ENCODE measurements at regions not wholly inside any gene's neighbourhood (a gene's known extent, or its start where the extent isn't known, plus 50 kb on each side); places are given as distances from the start of the nearest gene placed in this dataset.

DNA sequence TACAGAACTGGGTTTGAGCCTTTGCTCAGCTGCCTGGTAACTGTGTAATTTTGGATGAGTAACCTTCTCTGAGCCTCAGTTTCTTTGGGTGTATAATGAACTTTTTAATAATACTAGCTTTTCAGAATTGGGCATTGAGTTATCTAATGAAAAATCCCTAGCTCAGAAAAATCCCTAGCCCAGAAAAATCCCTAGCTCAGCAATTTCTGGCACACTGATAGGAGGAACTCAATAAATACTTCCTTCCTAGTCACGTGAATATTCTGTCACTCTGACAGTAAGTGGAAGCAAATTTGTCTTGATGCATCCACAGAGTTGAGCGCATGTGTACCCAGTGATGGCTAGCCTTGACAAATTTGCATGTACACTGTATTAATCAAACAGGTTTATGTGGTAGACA, 817.6 kb downstream of the XPNPEP1 start:
- no peaks in the 10 kb centered on the region for H3K9me3 Mint-ChIP-seq
- no peaks in the 10 kb centered on the region for H3K36me3 Mint-ChIP-seq (ENCODE audit: low read depth)
- ATAC-seq: no peak

More for the DNA sequence above, 817.6 kb downstream of the XPNPEP1 start:
- H3K4me1 ChIP-seq (ENCODE audit: insufficient read depth): no peaks in the 10 kb centered on the region
- H3K4me2 ChIP-seq: no peak overlapping the region
- no peaks in the 10 kb centered on the region for H3K36me3 ChIP-seq (ENCODE audit: insufficient read depth)
- peaks cover 4% of the 10 kb centered on the region for H3K27me3 Mint-ChIP-seq (ENCODE audit: insufficient read depth, low read depth, poor library complexity)
- H2AFZ ChIP-seq: no peak overlapping the region
- no peaks in the 10 kb centered on the region for H3K79me2 ChIP-seq (replicated peaks; ENCODE audit: insufficient read depth)
- no peak overlapping the region for H3K27ac Mint-ChIP-seq
- H3K4me3 ChIP-seq: no peak overlapping the region
- no peak overlapping the region for H3K4me3 Mint-ChIP-seq
- TF ChIP-seq EZH2phosphoT487 (IDR thresholded peaks at IDR 0.05; ENCODE audit: unreplicated experiment): no peak
- TF ChIP-seq ZNF114 (CRISPR knock-in tag; IDR thresholded peaks at IDR 0.05): no peak
- TF ChIP-seq, protein P1, sequence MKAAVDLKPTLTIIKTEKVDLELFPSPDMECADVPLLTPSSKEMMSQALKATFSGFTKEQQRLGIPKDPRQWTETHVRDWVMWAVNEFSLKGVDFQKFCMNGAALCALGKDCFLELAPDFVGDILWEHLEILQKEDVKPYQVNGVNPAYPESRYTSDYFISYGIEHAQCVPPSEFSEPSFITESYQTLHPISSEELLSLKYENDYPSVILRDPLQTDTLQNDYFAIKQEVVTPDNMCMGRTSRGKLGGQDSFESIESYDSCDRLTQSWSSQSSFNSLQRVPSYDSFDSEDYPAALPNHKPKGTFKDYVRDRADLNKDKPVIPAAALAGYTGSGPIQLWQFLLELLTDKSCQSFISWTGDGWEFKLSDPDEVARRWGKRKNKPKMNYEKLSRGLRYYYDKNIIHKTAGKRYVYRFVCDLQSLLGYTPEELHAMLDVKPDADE (IDR thresholded peaks at IDR 0.05): no peak
- TF ChIP-seq, protein P2, sequence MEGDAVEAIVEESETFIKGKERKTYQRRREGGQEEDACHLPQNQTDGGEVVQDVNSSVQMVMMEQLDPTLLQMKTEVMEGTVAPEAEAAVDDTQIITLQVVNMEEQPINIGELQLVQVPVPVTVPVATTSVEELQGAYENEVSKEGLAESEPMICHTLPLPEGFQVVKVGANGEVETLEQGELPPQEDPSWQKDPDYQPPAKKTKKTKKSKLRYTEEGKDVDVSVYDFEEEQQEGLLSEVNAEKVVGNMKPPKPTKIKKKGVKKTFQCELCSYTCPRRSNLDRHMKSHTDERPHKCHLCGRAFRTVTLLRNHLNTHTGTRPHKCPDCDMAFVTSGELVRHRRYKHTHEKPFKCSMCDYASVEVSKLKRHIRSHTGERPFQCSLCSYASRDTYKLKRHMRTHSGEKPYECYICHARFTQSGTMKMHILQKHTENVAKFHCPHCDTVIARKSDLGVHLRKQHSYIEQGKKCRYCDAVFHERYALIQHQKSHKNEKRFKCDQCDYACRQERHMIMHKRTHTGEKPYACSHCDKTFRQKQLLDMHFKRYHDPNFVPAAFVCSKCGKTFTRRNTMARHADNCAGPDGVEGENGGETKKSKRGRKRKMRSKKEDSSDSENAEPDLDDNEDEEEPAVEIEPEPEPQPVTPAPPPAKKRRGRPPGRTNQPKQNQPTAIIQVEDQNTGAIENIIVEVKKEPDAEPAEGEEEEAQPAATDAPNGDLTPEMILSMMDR (conservative IDR thresholded peaks at IDR 0.05; ENCODE audit: low read depth in 2 of 2): no peak
- TF ChIP-seq JUNB (IDR thresholded peaks at IDR 0.05; ENCODE audit: unreplicated experiment): no peak
- TF ChIP-seq, protein P3, sequence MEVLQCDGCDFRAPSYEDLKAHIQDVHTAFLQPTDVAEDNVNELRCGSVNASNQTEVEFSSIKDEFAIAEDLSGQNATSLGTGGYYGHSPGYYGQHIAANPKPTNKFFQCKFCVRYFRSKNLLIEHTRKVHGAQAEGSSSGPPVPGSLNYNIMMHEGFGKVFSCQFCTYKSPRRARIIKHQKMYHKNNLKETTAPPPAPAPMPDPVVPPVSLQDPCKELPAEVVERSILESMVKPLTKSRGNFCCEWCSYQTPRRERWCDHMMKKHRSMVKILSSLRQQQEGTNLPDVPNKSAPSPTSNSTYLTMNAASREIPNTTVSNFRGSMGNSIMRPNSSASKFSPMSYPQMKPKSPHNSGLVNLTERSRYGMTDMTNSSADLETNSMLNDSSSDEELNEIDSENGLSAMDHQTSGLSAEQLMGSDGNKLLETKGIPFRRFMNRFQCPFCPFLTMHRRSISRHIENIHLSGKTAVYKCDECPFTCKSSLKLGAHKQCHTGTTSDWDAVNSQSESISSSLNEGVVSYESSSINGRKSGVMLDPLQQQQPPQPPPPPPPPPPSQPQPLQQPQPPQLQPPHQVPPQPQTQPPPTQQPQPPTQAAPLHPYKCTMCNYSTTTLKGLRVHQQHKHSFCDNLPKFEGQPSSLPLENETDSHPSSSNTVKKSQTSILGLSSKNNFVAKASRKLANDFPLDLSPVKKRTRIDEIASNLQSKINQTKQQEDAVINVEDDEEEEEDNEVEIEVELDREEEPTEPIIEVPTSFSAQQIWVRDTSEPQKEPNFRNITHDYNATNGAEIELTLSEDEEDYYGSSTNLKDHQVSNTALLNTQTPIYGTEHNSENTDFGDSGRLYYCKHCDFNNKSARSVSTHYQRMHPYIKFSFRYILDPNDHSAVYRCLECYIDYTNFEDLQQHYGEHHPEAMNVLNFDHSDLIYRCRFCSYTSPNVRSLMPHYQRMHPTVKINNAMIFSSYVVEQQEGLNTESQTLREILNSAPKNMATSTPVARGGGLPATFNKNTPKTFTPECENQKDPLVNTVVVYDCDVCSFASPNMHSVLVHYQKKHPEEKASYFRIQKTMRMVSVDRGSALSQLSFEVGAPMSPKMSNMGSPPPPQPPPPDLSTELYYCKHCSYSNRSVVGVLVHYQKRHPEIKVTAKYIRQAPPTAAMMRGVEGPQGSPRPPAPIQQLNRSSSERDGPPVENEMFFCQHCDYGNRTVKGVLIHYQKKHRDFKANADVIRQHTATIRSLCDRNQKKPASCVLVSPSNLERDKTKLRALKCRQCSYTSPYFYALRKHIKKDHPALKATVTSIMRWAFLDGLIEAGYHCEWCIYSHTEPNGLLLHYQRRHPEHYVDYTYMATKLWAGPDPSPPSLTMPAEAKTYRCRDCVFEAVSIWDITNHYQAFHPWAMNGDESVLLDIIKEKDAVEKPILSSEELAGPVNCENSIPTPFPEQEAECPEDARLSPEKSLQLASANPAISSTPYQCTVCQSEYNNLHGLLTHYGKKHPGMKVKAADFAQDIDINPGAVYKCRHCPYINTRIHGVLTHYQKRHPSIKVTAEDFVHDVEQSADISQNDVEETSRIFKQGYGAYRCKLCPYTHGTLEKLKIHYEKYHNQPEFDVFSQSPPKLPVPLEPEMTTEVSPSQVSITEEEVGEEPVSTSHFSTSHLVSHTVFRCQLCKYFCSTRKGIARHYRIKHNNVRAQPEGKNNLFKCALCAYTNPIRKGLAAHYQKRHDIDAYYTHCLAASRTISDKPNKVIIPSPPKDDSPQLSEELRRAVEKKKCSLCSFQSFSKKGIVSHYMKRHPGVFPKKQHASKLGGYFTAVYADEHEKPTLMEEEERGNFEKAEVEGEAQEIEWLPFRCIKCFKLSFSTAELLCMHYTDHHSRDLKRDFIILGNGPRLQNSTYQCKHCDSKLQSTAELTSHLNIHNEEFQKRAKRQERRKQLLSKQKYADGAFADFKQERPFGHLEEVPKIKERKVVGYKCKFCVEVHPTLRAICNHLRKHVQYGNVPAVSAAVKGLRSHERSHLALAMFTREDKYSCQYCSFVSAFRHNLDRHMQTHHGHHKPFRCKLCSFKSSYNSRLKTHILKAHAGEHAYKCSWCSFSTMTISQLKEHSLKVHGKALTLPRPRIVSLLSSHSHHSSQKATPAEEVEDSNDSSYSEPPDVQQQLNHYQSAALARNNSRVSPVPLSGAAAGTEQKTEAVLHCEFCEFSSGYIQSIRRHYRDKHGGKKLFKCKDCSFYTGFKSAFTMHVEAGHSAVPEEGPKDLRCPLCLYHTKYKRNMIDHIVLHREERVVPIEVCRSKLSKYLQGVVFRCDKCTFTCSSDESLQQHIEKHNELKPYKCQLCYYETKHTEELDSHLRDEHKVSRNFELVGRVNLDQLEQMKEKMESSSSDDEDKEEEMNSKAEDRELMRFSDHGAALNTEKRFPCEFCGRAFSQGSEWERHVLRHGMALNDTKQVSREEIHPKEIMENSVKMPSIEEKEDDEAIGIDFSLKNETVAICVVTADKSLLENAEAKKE (CRISPR knock-in tag; IDR thresholded peaks at IDR 0.05): no peak
- TF ChIP-seq POLR2AphosphoS5 (IDR thresholded peaks at IDR 0.05; ENCODE audit: low read depth): no peak
- no peak for TF ChIP-seq EZH2 (IDR thresholded peaks at IDR 0.05; ENCODE audit: low read depth, unreplicated experiment)
- no peak for TF ChIP-seq STAT1 (IDR thresholded peaks at IDR 0.05; ENCODE audit: unreplicated experiment)
- TF ChIP-seq, protein P4, sequence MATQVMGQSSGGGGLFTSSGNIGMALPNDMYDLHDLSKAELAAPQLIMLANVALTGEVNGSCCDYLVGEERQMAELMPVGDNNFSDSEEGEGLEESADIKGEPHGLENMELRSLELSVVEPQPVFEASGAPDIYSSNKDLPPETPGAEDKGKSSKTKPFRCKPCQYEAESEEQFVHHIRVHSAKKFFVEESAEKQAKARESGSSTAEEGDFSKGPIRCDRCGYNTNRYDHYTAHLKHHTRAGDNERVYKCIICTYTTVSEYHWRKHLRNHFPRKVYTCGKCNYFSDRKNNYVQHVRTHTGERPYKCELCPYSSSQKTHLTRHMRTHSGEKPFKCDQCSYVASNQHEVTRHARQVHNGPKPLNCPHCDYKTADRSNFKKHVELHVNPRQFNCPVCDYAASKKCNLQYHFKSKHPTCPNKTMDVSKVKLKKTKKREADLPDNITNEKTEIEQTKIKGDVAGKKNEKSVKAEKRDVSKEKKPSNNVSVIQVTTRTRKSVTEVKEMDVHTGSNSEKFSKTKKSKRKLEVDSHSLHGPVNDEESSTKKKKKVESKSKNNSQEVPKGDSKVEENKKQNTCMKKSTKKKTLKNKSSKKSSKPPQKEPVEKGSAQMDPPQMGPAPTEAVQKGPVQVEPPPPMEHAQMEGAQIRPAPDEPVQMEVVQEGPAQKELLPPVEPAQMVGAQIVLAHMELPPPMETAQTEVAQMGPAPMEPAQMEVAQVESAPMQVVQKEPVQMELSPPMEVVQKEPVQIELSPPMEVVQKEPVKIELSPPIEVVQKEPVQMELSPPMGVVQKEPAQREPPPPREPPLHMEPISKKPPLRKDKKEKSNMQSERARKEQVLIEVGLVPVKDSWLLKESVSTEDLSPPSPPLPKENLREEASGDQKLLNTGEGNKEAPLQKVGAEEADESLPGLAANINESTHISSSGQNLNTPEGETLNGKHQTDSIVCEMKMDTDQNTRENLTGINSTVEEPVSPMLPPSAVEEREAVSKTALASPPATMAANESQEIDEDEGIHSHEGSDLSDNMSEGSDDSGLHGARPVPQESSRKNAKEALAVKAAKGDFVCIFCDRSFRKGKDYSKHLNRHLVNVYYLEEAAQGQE (IDR thresholded peaks at IDR 0.05; ENCODE audit: unreplicated experiment): no peak
- no peaks in the 10 kb centered on the region; the same call in 1 of the 2 replicates for H3K9me2 ChIP-seq (ENCODE audit: insufficient read depth)
- H3K27me3 ChIP-seq (ENCODE audit: insufficient read depth): peaks cover 26% of the 10 kb centered on the region
- H3K27ac ChIP-seq (ENCODE audit: low read depth): no peak overlapping the region
- H3K4me1 Mint-ChIP-seq: peaks cover 7% of the 10 kb centered on the region; the same call in 2 of the 3 replicates
- no peaks in the 10 kb centered on the region; the same call in 1 of the 2 replicates for H4K20me1 ChIP-seq (replicated peaks; ENCODE audit: insufficient read depth)
- DNase-seq (ENCODE audit: low spot score): no peak
- H3F3A ChIP-seq (replicated peaks; ENCODE audit: low read depth): no peaks in the 10 kb centered on the region

Measured in GM23338 (cell line).